NCI-H2227 (cell line): ENCODE measurements at regions not wholly inside any gene's neighbourhood (a gene's known extent, or its start where the extent isn't known, plus 50 kb on each side); places are given as distances from the start of the nearest gene placed in this dataset.

Experiments
- DNase-seq: peaks from one replicate; lab custom pipeline; 2025; ENCODE audit not compliant: unreplicated experiment; lab: John Stamatoyannopoulos, UW

DNA sequence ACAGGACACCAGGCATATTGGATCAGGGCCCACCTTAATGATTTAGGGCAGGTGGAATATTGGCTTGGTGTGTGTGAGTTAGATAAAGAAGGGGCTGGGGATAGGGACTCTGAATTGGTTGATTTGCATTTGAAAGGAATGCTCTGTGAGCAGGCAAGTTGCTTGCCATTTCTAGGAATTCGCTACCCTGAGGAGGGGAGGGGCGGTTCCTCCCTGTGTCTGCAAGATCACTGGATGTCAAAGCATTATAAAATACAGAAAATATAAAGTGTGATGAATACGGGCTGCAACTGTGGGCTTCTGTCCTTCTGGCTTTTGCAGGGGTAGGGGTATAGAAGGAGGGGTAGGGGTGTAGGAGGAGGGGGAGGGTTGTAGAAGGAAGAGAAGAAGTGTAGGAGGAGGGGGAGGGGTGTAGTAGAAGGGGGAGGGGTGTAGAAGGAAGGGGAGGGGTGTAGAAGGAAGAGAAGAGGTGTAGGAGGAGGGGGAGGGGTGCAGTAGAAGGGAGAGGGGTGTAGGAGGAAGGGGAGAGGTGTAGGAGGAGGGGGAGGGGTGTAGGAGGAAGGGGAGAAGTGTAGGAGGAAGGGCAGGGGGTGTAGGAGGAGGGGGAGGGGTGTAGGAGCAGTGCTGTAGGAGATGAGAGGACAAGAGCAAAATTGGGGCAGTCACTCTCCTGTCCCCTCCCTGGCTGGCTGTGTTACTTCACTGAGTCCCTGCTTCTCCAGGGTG, 238.0 kb upstream of the COPS8 start:
- DNase-seq: no peak

DNA sequence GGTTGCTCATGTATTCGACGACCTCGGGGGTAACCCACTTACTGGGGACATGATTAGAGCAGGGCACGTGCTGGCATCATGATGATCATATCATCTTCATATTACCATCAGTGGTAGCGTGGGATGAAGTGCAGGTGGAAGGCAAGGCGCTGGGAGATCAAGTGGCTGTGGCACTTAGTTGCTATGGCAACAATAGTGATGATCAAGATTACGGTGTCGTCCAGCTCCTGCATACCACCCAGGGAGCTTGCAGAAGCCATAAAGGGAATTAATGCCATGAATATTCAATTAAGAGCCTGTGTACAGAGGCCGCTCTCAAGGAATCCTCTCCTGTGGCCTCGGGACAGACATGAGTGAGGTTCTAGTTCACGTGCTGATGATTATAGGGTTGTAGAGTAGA, 237.2 kb upstream of the COPS8 start:
- DNase-seq: peak; percentile 29

DNA sequence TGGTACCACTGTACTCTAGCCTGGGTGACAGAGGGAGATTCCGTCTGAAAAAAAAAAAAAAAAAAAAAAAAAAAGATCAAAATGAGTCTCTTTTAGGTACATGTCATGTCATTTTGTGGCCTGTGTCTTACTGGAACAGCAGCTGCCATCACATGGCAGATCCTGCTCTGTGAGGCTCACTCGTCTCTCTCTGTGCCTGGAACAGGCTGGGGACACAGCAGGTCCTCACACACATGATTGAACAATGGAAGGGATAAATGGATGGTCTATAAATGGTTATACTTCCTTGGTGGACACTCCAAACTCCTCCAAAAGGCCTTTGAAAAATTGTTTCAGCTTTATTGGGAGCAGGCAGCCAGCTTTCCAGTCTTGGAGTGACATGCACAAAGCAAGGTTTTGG, 236.2 kb upstream of the COPS8 start:
- DNase-seq: no peak

DNA sequence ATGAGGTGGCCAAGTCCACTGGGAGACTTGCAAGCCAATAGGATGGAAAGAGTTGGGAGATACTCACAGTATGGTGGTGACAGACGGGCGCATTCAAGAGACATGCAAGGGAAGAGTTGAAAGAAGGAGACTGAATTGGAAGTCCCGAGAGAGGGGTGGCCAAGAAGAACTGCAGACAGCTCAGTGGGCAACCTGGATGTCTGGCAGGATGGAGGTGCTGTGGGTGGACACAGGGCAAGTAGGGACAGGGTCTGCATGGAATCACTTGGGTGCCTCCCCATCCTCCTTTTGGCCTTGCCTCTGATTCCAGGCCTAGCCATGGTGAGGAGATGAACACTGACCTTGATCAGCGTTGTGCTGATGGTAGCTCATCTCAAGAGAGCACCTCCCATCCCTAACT, 235.7 kb upstream of the COPS8 start:
- no peak for DNase-seq

DNA sequence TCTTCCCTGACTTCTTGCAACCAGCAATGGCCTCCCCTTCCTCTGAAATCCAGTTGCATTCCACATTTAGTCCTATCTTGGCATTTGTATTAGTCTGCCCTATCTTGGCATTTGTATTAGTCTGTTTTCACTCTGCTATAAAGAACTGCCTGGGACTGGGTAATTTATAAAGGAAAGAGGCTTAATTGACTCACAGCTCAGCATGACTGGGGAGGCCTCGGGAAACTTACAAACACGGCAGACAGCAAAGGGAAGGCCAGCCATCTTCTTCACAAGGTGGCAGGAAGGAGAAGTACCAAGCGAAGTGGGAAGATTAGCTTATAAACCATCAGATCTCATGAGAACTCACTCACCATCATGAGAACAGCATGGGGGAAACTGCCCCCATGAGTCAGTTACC, 234.5 kb upstream of the COPS8 start:
- DNase-seq: no peak

DNA sequence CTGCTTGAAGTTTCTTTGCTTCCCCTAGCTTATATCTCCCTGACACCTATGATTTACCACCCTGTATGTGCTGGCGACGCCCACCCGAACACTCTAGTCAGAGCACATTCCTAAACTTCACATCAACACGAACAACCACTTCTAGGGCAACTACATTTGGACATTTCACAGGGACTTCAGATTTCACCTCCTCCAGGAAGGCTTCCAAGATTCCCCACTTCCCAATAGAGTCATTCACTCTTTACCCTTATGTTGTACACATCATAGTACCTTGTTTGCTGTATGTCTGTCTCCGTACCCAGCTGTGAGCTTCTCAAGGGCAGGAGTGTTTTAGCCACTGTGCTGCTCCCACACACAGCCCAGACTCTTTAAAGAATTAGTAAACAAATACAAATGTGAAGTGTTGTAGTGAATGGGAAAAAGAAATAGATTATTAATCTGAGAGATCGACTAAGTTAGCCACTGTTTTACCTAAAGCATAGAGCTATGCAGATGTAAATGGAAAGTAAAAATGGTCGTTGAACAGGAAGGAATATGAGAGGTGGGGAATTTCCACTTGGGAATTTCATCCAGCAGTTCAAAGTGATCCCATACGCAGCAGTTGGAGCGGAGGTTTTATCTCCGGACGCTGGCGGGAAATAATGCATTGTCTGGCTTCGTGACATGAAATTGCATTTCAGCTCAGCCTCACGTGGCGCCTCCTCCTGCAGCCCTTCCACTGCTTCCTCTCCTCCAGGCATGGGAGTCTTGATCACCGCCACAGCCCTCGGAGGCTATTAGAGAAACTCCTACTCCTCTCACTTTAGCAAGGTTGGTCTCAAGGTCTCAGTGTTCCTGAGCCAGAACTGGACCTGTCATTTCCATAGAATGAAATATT, 233.4 kb upstream of the COPS8 start:
- no peak for DNase-seq

DNA sequence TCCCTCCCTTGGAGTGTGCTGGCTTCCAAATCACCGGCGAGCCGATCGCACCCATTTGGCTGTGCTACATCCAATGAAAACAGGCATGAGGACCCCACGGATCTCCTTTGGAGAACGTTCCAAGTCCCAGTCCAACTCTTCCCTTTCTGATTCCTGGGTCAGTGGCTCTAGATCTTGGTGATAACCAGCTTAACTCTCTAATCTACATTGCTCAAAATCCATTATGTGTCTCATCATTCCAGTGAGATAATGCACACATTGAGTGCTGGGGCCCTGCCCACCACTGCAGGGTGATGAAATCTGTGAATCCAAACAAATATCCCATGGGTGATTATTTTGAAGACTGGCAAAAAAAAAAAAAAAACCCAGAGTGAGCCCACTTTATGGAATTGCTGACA, 232.7 kb upstream of the COPS8 start:
- no peak for DNase-seq

DNA sequence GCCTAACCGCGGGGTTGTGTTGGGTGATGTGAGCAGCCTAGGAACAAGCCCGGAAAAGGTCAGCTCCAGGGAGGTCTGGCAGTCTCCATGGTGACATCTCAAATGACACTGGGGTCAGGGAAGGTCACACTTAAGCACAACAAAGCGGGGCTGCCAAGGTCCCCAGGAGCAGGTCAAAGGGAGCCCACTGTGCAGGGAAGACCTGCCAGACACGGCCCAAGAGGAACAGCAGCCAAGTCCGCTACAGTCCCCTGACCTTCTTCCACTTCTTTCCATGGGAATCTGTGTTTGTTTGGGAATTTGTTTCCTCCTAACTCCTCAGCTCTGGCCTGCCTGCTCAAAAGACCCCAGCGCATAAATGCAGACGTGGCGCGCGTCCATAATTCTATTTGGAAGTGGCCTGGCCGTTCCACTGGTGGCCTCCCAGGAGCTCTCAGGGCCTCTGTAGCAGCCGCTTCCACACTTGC, 232.1 kb upstream of the COPS8 start:
- DNase-seq: no peak

DNA sequence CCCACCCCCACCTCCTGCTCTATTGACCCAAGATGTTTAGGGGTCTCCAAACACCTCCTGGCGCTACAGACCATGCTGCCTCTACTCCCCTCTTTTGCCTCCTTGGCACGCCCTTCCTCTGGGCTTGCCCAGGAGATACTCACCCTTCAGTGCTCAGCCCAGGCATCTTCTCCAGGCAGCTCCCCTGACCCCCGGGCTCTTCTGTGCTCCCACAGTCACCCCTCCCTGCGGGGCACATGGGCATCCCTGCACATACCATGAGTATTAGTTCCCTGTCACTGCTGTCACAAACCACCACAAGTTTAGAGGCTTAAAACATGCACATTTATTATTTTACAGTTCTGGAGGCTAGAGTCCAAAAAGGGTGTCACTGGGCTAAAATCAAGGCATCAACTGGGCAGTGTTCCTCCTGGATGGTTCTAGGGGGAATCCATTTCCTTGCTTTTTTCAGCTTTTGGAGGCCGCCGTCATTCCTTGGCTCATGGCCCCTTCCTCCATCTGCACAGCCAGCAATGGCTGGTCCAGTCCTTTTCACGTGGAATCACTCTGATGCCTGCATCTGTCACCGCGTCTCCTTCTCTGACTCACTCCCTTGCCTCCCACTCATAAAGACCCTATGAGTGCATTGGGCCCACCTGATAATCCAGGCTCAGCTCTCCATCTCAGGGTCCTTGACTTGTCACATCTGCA, 230.4 kb upstream of the COPS8 start:
- DNase-seq: no peak

DNA sequence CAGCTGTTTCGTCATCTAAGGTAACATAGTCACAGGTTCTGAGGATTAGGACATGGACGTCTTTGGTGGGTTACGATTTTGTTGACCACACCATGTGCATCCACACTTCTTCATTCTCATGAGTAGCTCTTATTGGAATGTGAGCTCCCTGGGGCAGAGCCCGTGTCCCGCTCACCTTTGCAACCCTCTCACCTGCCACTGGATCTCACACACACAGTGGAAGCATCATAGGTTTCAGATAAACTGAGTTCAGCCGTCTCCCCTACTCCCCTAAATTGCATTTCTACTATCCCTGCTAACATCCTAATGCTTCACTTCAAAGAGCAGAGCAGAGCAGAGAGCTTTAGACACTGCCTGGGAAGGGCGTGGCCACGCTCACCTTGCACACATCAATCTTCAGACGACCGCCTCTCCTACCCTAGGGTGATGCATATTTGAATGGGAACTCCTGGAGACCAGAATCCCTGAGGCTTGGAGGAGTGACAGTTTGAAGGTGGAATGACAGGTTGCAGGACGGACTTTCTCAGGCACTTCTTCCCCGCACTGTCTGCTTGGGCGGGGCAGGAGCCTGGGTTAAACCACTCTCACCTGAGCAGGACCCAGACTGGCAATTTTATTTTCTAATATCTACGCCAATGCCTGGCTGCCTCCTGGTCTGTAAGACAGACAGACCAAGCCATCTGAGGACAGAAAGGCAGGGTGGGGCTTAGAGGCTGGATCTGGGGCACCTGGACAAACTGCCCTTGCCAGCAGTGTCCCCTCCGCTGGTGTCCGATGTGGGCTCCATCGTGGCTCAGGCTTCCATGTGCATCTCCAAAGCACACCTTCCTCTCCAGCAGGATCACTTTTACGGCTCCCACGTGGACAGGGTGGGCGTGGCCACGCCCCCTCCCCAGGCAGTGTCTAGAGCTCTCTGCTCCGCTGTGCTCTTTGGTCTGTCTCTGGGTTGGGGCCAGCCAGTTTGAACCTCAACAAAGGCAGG, 229.5 kb upstream of the COPS8 start:
- peak; percentile 28 for DNase-seq

DNA sequence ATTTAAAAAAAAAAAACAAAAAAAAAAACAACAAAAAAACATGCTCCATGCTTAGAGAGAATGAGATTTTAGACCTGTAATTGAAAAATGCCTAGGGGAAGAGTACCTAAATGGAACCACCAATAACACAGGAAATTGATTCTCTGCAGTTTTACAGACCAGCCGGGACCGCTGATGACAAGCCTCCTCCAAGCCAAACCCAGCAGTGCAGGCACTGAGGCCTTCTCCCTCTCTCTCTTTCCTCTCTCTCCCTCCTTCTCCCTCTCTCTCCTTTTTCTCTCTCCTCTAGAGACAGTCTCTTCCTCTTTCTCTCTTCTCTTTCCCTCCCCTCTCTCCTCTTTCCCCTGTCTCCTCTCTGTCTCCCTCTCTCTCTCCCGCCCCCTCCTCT, 228.8 kb upstream of the COPS8 start:
- no peak for DNase-seq

DNA sequence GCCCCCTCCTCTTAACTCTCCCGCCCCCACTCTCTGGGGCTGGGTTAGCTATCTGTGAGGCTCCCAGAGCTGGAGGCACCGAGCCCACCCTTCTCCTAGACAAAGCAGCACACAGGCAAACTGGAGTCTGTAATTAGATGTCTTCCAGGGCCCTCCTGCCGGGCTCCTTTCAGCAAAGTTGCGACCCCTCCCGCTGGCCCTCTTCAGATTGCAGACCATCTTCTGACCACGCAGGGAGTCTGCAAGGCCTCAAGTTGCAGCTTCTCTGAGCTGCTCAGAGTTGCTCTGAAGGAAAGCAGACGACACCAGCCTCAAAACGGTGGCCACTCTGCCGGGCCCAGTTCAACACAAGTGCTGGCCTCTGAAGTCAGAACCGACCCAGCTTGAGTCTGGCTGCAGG, 228.4 kb upstream of the COPS8 start:
- peak; percentile 55 for DNase-seq

DNA sequence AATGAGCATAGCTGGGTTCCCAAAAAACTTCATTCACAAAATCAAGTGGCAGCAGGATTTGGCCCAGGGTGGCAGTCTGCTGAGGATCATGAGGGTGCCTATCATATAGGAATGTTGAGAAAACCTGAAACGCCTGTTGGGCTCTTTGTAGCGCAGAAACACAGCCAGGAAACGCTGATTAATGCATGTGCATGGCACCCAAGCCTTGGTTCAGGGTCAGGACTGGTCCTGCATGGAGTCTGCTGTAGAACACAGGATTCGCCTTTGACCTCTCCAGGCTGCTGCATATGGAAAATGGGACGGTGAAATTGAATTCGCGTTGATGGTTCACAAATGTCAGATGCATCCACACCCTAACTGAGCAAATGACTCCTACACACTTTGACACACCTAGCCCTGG, 227.9 kb upstream of the COPS8 start:
- no peak for DNase-seq

DNA sequence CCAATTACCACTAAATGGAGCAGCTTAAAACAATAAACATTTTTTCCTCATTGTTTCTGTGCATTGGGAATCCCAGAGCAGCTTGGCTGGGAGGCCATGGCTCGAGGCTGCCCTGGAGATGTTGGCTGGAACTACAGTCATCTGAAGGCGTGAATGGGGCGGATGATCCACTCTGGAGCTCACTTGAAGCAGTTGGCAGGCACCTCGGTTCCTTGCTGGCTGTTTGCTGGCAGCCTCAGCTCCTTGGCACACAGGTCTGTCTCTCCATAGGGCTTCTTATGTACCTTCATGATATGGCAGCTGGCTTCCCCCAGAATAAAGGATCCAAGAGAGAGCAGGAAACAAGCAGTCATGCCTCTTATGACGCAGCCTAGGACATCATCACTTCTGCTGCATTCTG, 227.0 kb upstream of the COPS8 start:
- no peak for DNase-seq

DNA sequence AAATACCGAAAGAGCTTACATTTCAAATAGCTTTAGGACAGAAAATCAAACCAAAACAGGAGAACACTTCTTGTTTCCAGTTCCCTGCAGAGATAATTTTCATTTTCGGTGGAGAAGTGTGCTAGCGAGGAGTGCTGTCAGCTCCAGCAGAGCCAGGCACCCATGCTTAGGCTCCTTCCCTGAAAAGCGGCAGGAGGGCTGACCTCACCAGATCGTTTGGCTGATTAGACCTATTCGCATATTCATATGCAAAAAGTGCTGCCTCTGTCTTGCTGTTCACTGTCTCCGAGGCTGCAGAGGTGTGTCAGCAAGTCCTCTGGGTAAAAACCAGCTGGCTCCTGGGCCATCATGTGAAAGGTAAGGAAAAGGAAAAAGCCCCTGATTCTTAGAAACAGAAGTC, 225.8 kb upstream of the COPS8 start:
- no peak for DNase-seq

DNA sequence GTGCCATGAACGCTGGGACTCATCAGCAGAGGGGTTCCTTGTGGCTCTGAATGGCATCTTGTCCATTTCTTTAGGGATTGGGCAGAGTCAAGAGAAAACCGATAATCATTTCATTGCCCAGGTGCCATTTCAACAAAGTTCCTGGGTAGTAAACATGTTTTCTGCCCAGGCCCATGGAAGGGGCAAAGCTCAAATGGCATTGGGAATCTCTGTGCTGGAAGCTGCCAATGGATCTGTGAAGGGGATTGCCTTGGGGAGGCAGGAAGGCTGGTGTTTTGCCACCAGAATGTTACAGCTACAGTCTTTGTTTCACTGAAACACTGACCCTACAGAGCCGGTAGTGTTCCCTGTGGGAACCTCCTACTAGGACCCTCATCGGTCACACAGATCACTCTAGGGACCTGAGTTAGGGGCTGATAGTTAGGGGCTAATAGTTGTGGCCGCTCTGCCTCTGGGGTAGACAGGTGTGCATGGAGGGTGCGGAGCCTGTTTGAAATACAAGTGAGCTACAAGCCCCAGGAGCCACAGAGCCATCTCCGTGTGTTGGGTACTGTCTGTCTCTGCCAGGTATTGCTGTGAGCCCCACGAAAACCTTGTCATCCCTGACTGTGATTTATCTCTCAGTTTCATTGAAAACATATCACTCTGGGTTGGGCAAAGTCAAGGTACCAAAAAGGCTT, 224.4 kb upstream of the COPS8 start:
- no peak for DNase-seq

DNA sequence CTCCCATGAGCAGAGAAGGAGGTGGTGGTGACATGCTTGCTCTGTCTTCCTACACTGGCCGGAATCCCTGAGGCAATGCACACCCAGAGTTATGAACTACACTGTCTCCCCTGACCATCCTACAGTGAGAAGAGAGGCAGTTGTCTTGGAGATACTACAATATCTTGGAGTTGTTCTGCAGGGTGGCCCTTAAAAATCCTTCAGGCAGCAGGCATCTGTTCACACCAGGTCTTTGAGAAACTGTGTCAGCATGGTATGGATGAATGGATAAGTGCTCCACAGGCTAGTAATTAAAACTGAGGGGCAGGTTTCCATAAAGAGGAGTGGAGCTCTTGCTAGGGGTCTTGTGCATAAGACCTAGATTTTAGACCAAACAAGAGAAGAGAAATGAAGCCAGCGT, 223.7 kb upstream of the COPS8 start:
- no peak for DNase-seq

DNA sequence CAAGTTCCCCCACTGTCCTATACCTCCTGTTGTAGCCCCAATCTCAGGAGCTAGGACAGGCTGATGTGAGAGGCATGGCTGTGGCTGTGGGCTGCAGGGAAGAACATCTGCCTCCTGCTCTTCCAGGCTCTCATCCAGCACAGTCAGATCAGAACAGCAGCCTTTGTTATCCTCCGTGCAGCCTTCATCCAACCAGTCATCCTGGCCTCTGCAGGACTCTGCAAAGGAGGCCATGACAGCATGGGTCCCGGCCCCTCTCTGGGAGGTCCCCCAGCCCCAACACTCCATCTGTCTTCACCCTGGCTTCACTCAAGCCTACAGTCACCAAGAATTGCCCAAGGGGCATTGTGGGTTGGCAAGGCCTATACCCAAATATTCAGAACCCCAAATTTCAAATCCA, 223.2 kb upstream of the COPS8 start:
- no peak for DNase-seq

DNA sequence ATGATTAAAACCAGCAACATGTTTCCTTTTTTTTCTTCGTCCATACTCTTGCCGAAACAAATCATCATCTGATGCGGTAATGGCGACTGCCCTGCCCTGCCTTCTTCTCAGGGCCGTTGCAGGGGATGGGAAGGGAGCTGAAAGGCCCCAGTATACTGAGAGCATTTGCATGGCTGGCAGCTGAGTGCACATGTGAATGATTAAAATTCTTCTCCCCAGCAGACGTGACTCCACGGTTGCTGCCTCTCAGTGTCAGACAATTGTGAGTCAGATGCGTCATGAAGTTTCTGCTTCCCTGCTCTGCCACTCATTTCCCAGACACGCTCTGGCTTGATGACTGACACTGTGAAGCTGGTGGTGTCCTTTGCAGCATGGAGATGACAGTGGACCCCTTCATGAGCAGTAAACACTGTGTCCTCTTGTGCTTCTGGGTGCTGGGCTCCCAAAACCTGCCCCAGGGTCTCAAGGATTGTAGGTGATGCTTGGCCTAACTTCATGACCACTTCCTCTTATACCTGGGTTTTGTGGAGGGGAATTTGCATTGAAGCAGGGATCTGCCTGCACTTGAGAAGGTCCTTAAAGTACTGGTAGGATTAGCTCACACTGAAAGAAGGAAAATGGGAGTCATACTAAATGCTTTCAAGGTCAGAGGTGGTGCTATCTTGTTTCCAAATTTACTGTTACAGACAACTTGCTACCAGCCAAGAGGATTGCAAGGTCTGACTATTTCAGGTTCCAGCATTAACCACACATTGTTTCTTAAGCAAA, 222.5 kb upstream of the COPS8 start:
- DNase-seq: no peak
